K562 (cell line): ENCODE measurements at regions not wholly inside any gene's neighbourhood (a gene's known extent, or its start where the extent isn't known, plus 50 kb on each side); places are given as distances from the start of the nearest gene placed in this dataset.

ENCODE experiments used
- ESRRA ChIP-seq: fragments of 450-650 bp; IDR thresholded peaks from 2 replicates; pipeline ENCODE4 v1.6.1; 2014; ENCODE audit warnings: low read depth, mild to moderate bottlenecking, moderate library complexity, borderline replicate concordance
- ETV5 ChIP-seq: sonication (generic); formaldehyde crosslinking; IDR thresholded peaks from 2 replicates; pipeline ENCODE4 v1.4.0; 2020; ENCODE audit warnings: low read depth, mild to moderate bottlenecking, missing genetic modification reagents
- FOXA3 ChIP-seq, 2 experiments: fragments of 450-650 bp in 1 of 2; sonication (generic) in 1 of 2; formaldehyde crosslinking; IDR thresholded peaks in 1 of 2; conservative IDR thresholded peaks in 1 of 2; 2 replicates each; pipeline versions ENCODE4 v1.4.0 to v1.8.0; 2020 to 2022; ENCODE audit warnings: mild to moderate bottlenecking in 2 of 2, missing genetic modification reagents in 1 of 2
- HBP1 ChIP-seq: fragments of 450-650 bp; formaldehyde crosslinking; IDR thresholded peaks from 2 replicates; pipeline ENCODE4 v1.4.0; 2022; ENCODE audit warnings: missing genetic modification characterization
- HSF4 ChIP-seq: fragments of 250-450 bp; sonication (Bioruptor Pico); IDR thresholded peaks from 2 replicates; pipeline ENCODE4 v2.1.2; 2022; ENCODE audit warnings: mild to moderate bottlenecking, moderate library complexity, borderline replicate concordance
- RFX5 ChIP-seq: IDR thresholded peaks from 2 replicates; pipeline ENCODE4 v1.6.1; 2011; ENCODE audit warnings: low read depth, mild to moderate bottlenecking, improper control_type of control experiment, low read length
- RHOXF2B ChIP-seq: fragments of 250-450 bp; sonication (Bioruptor Pico); conservative IDR thresholded peaks from 2 replicates; pipeline ENCODE4 v1.5.1; 2021
- SETDB1 ChIP-seq: IDR thresholded peaks from one replicate; pipeline ENCODE4 v1.6.1; 2012; ENCODE audit warnings: low read length, control low read depth, inconsistent platforms
- SRSF1 ChIP-seq: fragments of 200-400 bp; formaldehyde crosslinking; IDR thresholded peaks from 2 replicates; pipeline ENCODE4 v1.6.1; 2017; ENCODE audit warnings: mild to moderate bottlenecking, low read depth, low read length, moderate library complexity
- TAL1 ChIP-seq: fragments of 450-650 bp; IDR thresholded peaks from 2 replicates; pipeline ENCODE4 v1.6.1; 2016; ENCODE audit warnings: mild to moderate bottlenecking
- ZC3H8 ChIP-seq: fragments of 450-650 bp; IDR thresholded peaks from 2 replicates; pipeline ENCODE4 v1.6.1; 2017
- ZNF253 ChIP-seq: fragments of 250-450 bp; sonication (Bioruptor Pico); conservative IDR thresholded peaks from 2 replicates; pipeline ENCODE4 v1.6.1; 2021; ENCODE audit warnings: mild to moderate bottlenecking
- ZNF592 ChIP-seq: fragments of 450-650 bp; IDR thresholded peaks from 2 replicates; pipeline ENCODE4 v1.6.1; 2017; ENCODE audit warnings: antibody characterized with exemption, mild to moderate bottlenecking

- TF ChIP-seq HBP1 (CRISPR knock-in tag) (no peak), SETDB1 (no peak), ZC3H8 (no peak), ZNF253 (CRISPR knock-in tag) (no peak), RFX5 (no peak), HSF4 (CRISPR knock-in tag) (no peak), ESRRA (no peak), FOXA3 (CRISPR knock-in tag; conservative IDR thresholded peaks at IDR 0.05 in 1 of 2, IDR thresholded peaks at IDR 0.05 in 1 of 2) (no peak), SRSF1 (no peak), ETV5 (no peak), RHOXF2B (no peak), TAL1 (peak; percentile 92), ZNF592 (peak; percentile 73; the same call in 1 of the 2 replicates)
Measured at GRCh38 chr4:159042097-159042605, 60.7 kb upstream of the RAPGEF2 start (continued).
